ENCODE measurements at regions not wholly inside any gene's neighbourhood (a gene's known extent, or its start where the extent isn't known, plus 50 kb on each side); places are given as distances from the start of the nearest gene placed in this dataset.

DNA sequence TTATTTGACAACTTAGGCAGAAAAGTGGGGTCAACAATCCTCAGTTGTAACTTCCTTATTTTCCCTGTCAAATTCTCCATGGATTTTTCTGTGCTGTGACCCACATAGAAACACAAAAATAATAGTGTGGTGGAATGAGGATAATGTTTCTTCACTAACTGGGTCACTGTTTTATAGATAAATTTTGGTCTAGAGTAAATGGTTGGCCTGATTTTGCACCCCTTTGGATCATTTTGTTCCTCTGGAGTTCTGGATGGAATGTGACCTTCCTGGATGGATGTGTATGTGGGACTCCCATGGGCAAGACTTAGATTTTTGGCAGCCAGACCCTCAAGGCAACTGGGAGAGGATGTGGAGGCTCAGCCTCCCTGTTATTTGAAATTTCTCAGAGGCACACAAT, 52.7 kb upstream of the RNU6-8 start:
- no peak overlapping the region for H2BK120ac ChIP-seq (ENCODE audit: low read depth, low read length, poor library complexity, severe bottlenecking)
- H3K23ac ChIP-seq (ENCODE audit: insufficient read length, low read depth, low read length) = no peak overlapping the region
- H3K4me1 ChIP-seq (ENCODE audit: insufficient read depth, low read length) = peaks cover 4% of the 10 kb centered on the region; the same call in 1 of the 2 replicates
- no peak overlapping the region for H2BK5ac ChIP-seq (ENCODE audit: insufficient read length, low read length)
- H3K9ac ChIP-seq (ENCODE audit: extremely low read depth, insufficient read length, low read length) = no peak overlapping the region
- no peaks in the 10 kb centered on the region for H3K79me1 ChIP-seq (ENCODE audit: insufficient read depth, low read depth, low read length, poor library complexity, severe bottlenecking)
- H3K27ac Mint-ChIP-seq = peak overlapping the region in 1 of 3 experiments; percentile 5; a peak in 1 of 7 replicates
- no peak overlapping the region for H3K18ac ChIP-seq (ENCODE audit: insufficient read length, low read depth, low read length)
- H3K4me1 Mint-ChIP-seq = peaks cover 10 to 13% of the 10 kb centered on the region in 2 experiments
- no peak overlapping the region for H2AFZ ChIP-seq (ENCODE audit: low read length)
- H3K79me2 ChIP-seq (ENCODE audit: insufficient read depth, low read length) = no peaks in the 10 kb centered on the region
- no peak overlapping the region for H3K56ac ChIP-seq (ENCODE audit: insufficient read length, low read depth, low read length)
- no peak overlapping the region for H2AK5ac ChIP-seq (ENCODE audit: insufficient read length, low read length)
- H2BK15ac ChIP-seq (ENCODE audit: low read depth, low read length) = no peak overlapping the region
- H4K20me1 ChIP-seq (ENCODE audit: control insufficient read depth, insufficient read depth, insufficient read length) = no peaks in the 10 kb centered on the region
- no peak overlapping the region for H3K4me3 Mint-ChIP-seq
- H3K27me3 Mint-ChIP-seq (ENCODE audit: low read depth) = no peaks in the 10 kb centered on the region
- no peak overlapping the region for H3K14ac ChIP-seq (ENCODE audit: insufficient read depth, low read length)
- no peaks in the 10 kb centered on the region for H3K23me2 ChIP-seq (ENCODE audit: insufficient read length, low read depth, low read length, poor library complexity, severe bottlenecking)
- H4K91ac ChIP-seq (ENCODE audit: insufficient read length, low read depth, low read length) = no peak overlapping the region
- H3K9me3 Mint-ChIP-seq = no peaks in the 10 kb centered on the region
- no peak overlapping the region for H4K8ac ChIP-seq (replicated peaks; ENCODE audit: insufficient read length, low read depth, low read length)
- H4K5ac ChIP-seq (ENCODE audit: insufficient read length, low read depth, low read length) = no peak overlapping the region
- no peaks in the 10 kb centered on the region for H3K27me3 ChIP-seq (ENCODE audit: insufficient read depth, low read length)
- no peak overlapping the region for H3K4me2 ChIP-seq (ENCODE audit: insufficient read depth, insufficient read length, low read length)
- H2BK12ac ChIP-seq (ENCODE audit: insufficient read length, low read depth, low read length) = no peak overlapping the region
- H3T11ph ChIP-seq (ENCODE audit: low read length) = no peak overlapping the region
- no peak overlapping the region for H3K27ac ChIP-seq (ENCODE audit: insufficient read length, low read depth, low read length)
- H3K9me3 ChIP-seq (ENCODE audit: control insufficient read depth, low read depth, low read length) = no peaks in the 10 kb centered on the region
- H3K36me3 Mint-ChIP-seq (ENCODE audit: insufficient read depth in 1 of 3, low read depth in 3 of 3) = no peaks in the 10 kb centered on the region
- no peak overlapping the region for H2BK20ac ChIP-seq (ENCODE audit: low read depth, low read length, poor library complexity, severe bottlenecking)
- no peak for DNase-seq
- TF ChIP-seq, protein P1, sequence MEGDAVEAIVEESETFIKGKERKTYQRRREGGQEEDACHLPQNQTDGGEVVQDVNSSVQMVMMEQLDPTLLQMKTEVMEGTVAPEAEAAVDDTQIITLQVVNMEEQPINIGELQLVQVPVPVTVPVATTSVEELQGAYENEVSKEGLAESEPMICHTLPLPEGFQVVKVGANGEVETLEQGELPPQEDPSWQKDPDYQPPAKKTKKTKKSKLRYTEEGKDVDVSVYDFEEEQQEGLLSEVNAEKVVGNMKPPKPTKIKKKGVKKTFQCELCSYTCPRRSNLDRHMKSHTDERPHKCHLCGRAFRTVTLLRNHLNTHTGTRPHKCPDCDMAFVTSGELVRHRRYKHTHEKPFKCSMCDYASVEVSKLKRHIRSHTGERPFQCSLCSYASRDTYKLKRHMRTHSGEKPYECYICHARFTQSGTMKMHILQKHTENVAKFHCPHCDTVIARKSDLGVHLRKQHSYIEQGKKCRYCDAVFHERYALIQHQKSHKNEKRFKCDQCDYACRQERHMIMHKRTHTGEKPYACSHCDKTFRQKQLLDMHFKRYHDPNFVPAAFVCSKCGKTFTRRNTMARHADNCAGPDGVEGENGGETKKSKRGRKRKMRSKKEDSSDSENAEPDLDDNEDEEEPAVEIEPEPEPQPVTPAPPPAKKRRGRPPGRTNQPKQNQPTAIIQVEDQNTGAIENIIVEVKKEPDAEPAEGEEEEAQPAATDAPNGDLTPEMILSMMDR (conservative IDR thresholded peaks at IDR 0.05) = no peak
- H3K4ac ChIP-seq (ENCODE audit: low read depth, low read length) = no peak overlapping the region
